ENCODE measurements at regions not wholly inside any gene's neighbourhood (a gene's known extent, or its start where the extent isn't known, plus 50 kb on each side); places are given as distances from the start of the nearest gene placed in this dataset.

GRCh38 chr12:38204831-38205230 lies 111.7 kb upstream of the ALG10B start:
- no peaks in the 10 kb centered on the region for H3K9me3 ChIP-seq
- H3K4me3 ChIP-seq (ENCODE audit: low read depth in 2 of 2, low read length in 1 of 2), result no peak overlapping the region
- TF ChIP-seq TCF12 (IDR thresholded peaks at IDR 0.05), result no peak
- no peak for TF ChIP-seq PBX3 (IDR thresholded peaks at IDR 0.05)
- TF ChIP-seq ZBTB33 (IDR thresholded peaks at IDR 0.05; ENCODE audit: borderline replicate concordance, low read depth), result no peak
- TF ChIP-seq RCOR1 (IDR thresholded peaks at IDR 0.05; ENCODE audit: low read length), result no peak
- no peak for TF ChIP-seq SIN3A (IDR thresholded peaks at IDR 0.05; ENCODE audit: borderline replicate concordance, low read depth, low read length)
- TF ChIP-seq JUND (IDR thresholded peaks at IDR 0.05), result no peak
- TF ChIP-seq USF1 (IDR thresholded peaks at IDR 0.05; ENCODE audit: borderline replicate concordance, low read depth), result no peak
- no peak for TF ChIP-seq MAX (IDR thresholded peaks at IDR 0.05; ENCODE audit: low read depth)
- TF ChIP-seq IRF3 (IDR thresholded peaks at IDR 0.05; ENCODE audit: low read depth, low read length), result no peak
- TF ChIP-seq NFIC (IDR thresholded peaks at IDR 0.05; ENCODE audit: borderline replicate concordance), result no peak
- TF ChIP-seq CHD2 (IDR thresholded peaks at IDR 0.05; ENCODE audit: low read length, partially characterized antibody), result no peak
- TF ChIP-seq ELF1 (IDR thresholded peaks at IDR 0.05), result no peak
- no peak for TF ChIP-seq SMC3 (IDR thresholded peaks at IDR 0.05; ENCODE audit: low read depth, low read length)
- no peak for TF ChIP-seq FOXM1 (IDR thresholded peaks at IDR 0.05; ENCODE audit: low read depth)
- no peak for TF ChIP-seq RXRA (IDR thresholded peaks at IDR 0.05; ENCODE audit: borderline replicate concordance, low read depth)
- TF ChIP-seq MXI1 (IDR thresholded peaks at IDR 0.05; ENCODE audit: low read depth, low read length), result no peak
- no peak for TF ChIP-seq YY1 (IDR thresholded peaks at IDR 0.05; ENCODE audit: low read depth)
- TF ChIP-seq GABPA (IDR thresholded peaks at IDR 0.05; ENCODE audit: low read depth), result no peak
- TF ChIP-seq FOXJ3 (CRISPR knock-in tag; IDR thresholded peaks at IDR 0.05), result no peak
- TF ChIP-seq NRF1 (IDR thresholded peaks at IDR 0.05; ENCODE audit: low read depth, low read length), result no peak
- no peaks in the 10 kb centered on the region for H3K36me3 ChIP-seq (replicated peaks in 1 of 2; ENCODE audit: control insufficient read depth in 1 of 2, insufficient read depth in 2 of 2, low read length in 1 of 2)
- no peak overlapping the region for H3K4me2 ChIP-seq
- H4K20me1 ChIP-seq (ENCODE audit: insufficient read depth), result no peaks in the 10 kb centered on the region
- ChIA-PET POLR2A (no interaction called here), CTCF (no interaction called here)
- H3K27me3 ChIP-seq (ENCODE audit: insufficient read depth), result no peaks in the 10 kb centered on the region; the same call in 1 of the 2 replicates
- H3K9me2 ChIP-seq, result no peaks in the 10 kb centered on the region
- H3K9ac ChIP-seq, result no peak overlapping the region
- no peak overlapping the region for H2AFZ ChIP-seq (ENCODE audit: low read depth)
- H3F3A ChIP-seq (replicated peaks; ENCODE audit: insufficient read depth), result no peaks in the 10 kb centered on the region
- 7% methylated on average over 1 of the region's 1 CpG for WGBS (ENCODE audit: low lambda C conversion rate)
- H3K79me2 ChIP-seq (ENCODE audit: insufficient read depth), result no peaks in the 10 kb centered on the region
- no peak for DNase-seq
- no peak overlapping the region for H3K27ac ChIP-seq (ENCODE audit: low read depth in 2 of 2, low read length in 1 of 2)
- H3K4me1 ChIP-seq (ENCODE audit: control insufficient read depth in 1 of 2, insufficient read depth in 2 of 2, low read depth in 1 of 2, low read length in 1 of 2), result no peaks in the 10 kb centered on the region

Data from SK-N-SH (cell line).